ENCODE measurements at regions not wholly inside any gene's neighbourhood (a gene's known extent, or its start where the extent isn't known, plus 50 kb on each side); places are given as distances from the start of the nearest gene placed in this dataset.

- Mint-ChIP-seq H3K36me3 (no peaks in the 10 kb centered on the region), H3K9me3 (peaks cover 17% of the 10 kb centered on the region), H3K27me3 (ENCODE audit: low read depth) (no peaks in the 10 kb centered on the region), H3K4me1 (peaks cover 17% of the 10 kb centered on the region), H3K27ac (no peak overlapping the region), H3K4me3 (no peak overlapping the region)
- TF ChIP-seq NFYB (CRISPR knock-in tag; conservative IDR thresholded peaks at IDR 0.05; ENCODE audit: low read depth) = no peak
- ATAC-seq (no peak), DNase-seq (ENCODE audit: low spot score) (no peak)
- CTCF ChIA-PET = no interaction called here
- POLR2A ChIA-PET = interaction anchor here (0.6 kb wide), 1 partner anchor 400 kb away, joined by 3 read pairs; no protein-coding TSS in a partner anchor
Measured at GRCh38 chr13:109397285-109397684, 389.1 kb downstream of the IRS2 start.

- POLR2A ChIA-PET = interaction anchor here (0.7 kb wide), 1 partner anchor 9 kb away, joined by 4 read pairs; no protein-coding TSS in a partner anchor
- ATAC-seq = no peak
- Mint-ChIP-seq H3K27ac (no peak overlapping the region), H3K4me1 (peaks cover 14% of the 10 kb centered on the region; the same call in 1 of the 2 replicates), H3K27me3 (ENCODE audit: low read depth) (no peaks in the 10 kb centered on the region), H3K36me3 (no peaks in the 10 kb centered on the region), H3K9me3 (peaks cover 17% of the 10 kb centered on the region), H3K4me3 (no peak overlapping the region)
- TF ChIP-seq NFATC4 (CRISPR knock-in tag; IDR thresholded peaks at IDR 0.05) = no peak
- TF ChIP-seq IRF2 (CRISPR knock-in tag; IDR thresholded peaks at IDR 0.05; ENCODE audit: borderline replicate concordance, low read depth) = no peak
- no peak for TF ChIP-seq ZNF512 (CRISPR knock-in tag; IDR thresholded peaks at IDR 0.05; ENCODE audit: borderline replicate concordance)
- TF ChIP-seq TCF7 (CRISPR knock-in tag; IDR thresholded peaks at IDR 0.05; ENCODE audit: low read depth) = no peak
- no peak for TF ChIP-seq IRF1 (CRISPR knock-in tag; IDR thresholded peaks at IDR 0.05)
- TF ChIP-seq CDX4 (CRISPR knock-in tag; IDR thresholded peaks at IDR 0.05; ENCODE audit: borderline replicate concordance) = no peak
- TF ChIP-seq GABPB1 (CRISPR knock-in tag; IDR thresholded peaks at IDR 0.05) = no peak
- no peak for TF ChIP-seq RORB (CRISPR knock-in tag; IDR thresholded peaks at IDR 0.05)
- TF ChIP-seq ESRRA (CRISPR knock-in tag; IDR thresholded peaks at IDR 0.05; ENCODE audit: borderline replicate concordance) = no peak
- TF ChIP-seq MYBL2 (CRISPR knock-in tag; IDR thresholded peaks at IDR 0.05) = no peak
- no peak for TF ChIP-seq MAX (CRISPR knock-in tag; IDR thresholded peaks at IDR 0.05)
- TF ChIP-seq HMGA2 (CRISPR knock-in tag; IDR thresholded peaks at IDR 0.05) = no peak
- TF ChIP-seq ZNF416 (CRISPR knock-in tag; IDR thresholded peaks at IDR 0.05) = no peak
- DNase-seq (ENCODE audit: low spot score) = no peak
- CTCF ChIA-PET = no interaction called here
Measured at GRCh38 chr13:109396266-109396665, 390.1 kb downstream of the IRS2 start.

- CTCF ChIA-PET = no interaction called here
- no peak overlapping the region for H3K27ac Mint-ChIP-seq
- H3K27me3 Mint-ChIP-seq (ENCODE audit: low read depth) = no peaks in the 10 kb centered on the region
- peaks cover 17% of the 10 kb centered on the region for H3K9me3 Mint-ChIP-seq
- peaks cover 4% of the 10 kb centered on the region for H3K4me1 Mint-ChIP-seq
- H3K36me3 Mint-ChIP-seq = no peaks in the 10 kb centered on the region
- TF ChIP-seq E2F4 (CRISPR knock-in tag; IDR thresholded peaks at IDR 0.05; ENCODE audit: borderline replicate concordance, low read depth) (no peak), CREB1 (CRISPR knock-in tag; IDR thresholded peaks at IDR 0.05) (no peak)
- no peak for DNase-seq (ENCODE audit: low spot score)
- POLR2A ChIA-PET = no interaction called here
- H3K4me3 Mint-ChIP-seq = no peak overlapping the region
- no peak for ATAC-seq
Measured at GRCh38 chr13:109395014-109395413, 391.4 kb downstream of the IRS2 start.
